ENCODE measurements at regions not wholly inside any gene's neighbourhood (a gene's known extent, or its start where the extent isn't known, plus 50 kb on each side); places are given as distances from the start of the nearest gene placed in this dataset.
A peak's percentile ranks its signal among the peaks of the same experiment; 100 is the strongest.

GRCh38 chr6:3959385-3959784, 110.2 kb downstream of the FAM50B start:
- no peak for ATAC-seq (ENCODE audit: low FRiP score in 2 of 2)
- no peaks in the 10 kb centered on the region for H3K27me3 ChIP-seq

GRCh38 chr6:3960754-3961361, 111.7 kb downstream of the FAM50B start:
- Histone ChIP-seq H3K9me3 (no peaks in the 10 kb centered on the region), H3K36me3 (no peaks in the 10 kb centered on the region), H3K4me3 (no peak overlapping the region), H3K27me3 (no peaks in the 10 kb centered on the region), H3K27ac (no peak overlapping the region), H3K4me1 (no peaks in the 10 kb centered on the region)
- 79 to 88% methylated on average over 5 of the region's 5 CpGs for WGBS, 2 donors
- no peak for TF ChIP-seq CTCF (IDR thresholded peaks at IDR 0.05)
- DNase-seq: no peak
- no peak for ATAC-seq (ENCODE audit: low FRiP score in 2 of 2)

More at GRCh38 chr6:3959385-3959784, 110.2 kb downstream of the FAM50B start:
- WGBS, 2 donors: 92 to 94% methylated on average over 8 of the region's 8 CpGs
- Histone ChIP-seq H3K4me3 (no peak overlapping the region), H3K4me1 (no peaks in the 10 kb centered on the region), H3K27ac (no peak overlapping the region), H3K36me3 (no peaks in the 10 kb centered on the region), H3K9me3 (no peaks in the 10 kb centered on the region)
- TF ChIP-seq CTCF (IDR thresholded peaks at IDR 0.05) (no peak), POLR2A (IDR thresholded peaks at IDR 0.05) (no peak), EP300 (IDR thresholded peaks at IDR 0.05) (no peak), POLR2AphosphoS5 (IDR thresholded peaks at IDR 0.05) (no peak)
- peak in 1 of 2 donors; percentile 53 for DNase-seq

- Histone ChIP-seq H3K27ac (no peak overlapping the region), H3K9me3 (no peaks in the 10 kb centered on the region), H3K36me3 (no peaks in the 10 kb centered on the region), H3K27me3 (no peaks in the 10 kb centered on the region), H3K4me3 (no peak overlapping the region), H3K4me1 (no peaks in the 10 kb centered on the region)
- DNase-seq (no peak), ATAC-seq (ENCODE audit: low FRiP score in 2 of 2) (no peak)
- TF ChIP-seq POLR2A (IDR thresholded peaks at IDR 0.05) (no peak), POLR2AphosphoS5 (IDR thresholded peaks at IDR 0.05) (no peak), CTCF (IDR thresholded peaks at IDR 0.05) (no peak), EP300 (IDR thresholded peaks at IDR 0.05) (no peak)
- 88 to 89% methylated on average over 7 of the region's 7 CpGs for WGBS, 2 donors
Measured at GRCh38 chr6:3961581-3962215, 112.5 kb downstream of the FAM50B start.

- no peak for TF ChIP-seq EP300 (IDR thresholded peaks at IDR 0.05)
- TF ChIP-seq CTCF (IDR thresholded peaks at IDR 0.05): no peak
- no peak for TF ChIP-seq POLR2AphosphoS5 (IDR thresholded peaks at IDR 0.05)
- no peak for TF ChIP-seq POLR2A (IDR thresholded peaks at IDR 0.05)
- Histone ChIP-seq H3K4me1 (no peaks in the 10 kb centered on the region), H3K27ac (no peak overlapping the region), H3K27me3 (no peaks in the 10 kb centered on the region), H3K9me3 (no peaks in the 10 kb centered on the region), H3K36me3 (no peaks in the 10 kb centered on the region), H3K4me3 (no peak overlapping the region)
- ATAC-seq (ENCODE audit: low FRiP score in 2 of 2) (no peak), DNase-seq (no peak)
- WGBS, 2 donors: 80 to 91% methylated on average over 6 to 7 of the region's 7 CpGs
Measured at GRCh38 chr6:3962291-3963280, 113.4 kb downstream of the FAM50B start.

Data from upper lobe of left lung (tissue), 6 donors.